Skeletal muscle satellite cell (primary cell): ENCODE measurements at regions not wholly inside any gene's neighbourhood (a gene's known extent, or its start where the extent isn't known, plus 50 kb on each side); places are given as distances from the start of the nearest gene placed in this dataset.
"Not testable (repeated sequence)": the region's sequence is repeated elsewhere in the genome, so short reads cannot be mapped to it uniquely, and the experiment has no call there.

ENCODE experiments used
- H3K27me3 ChIP-seq: 2 replicates; pipeline ENCODE4 v1.7.0; 2013; ENCODE audit warnings: low read length; ENCODE audit not compliant: control insufficient read depth, insufficient read depth
- H3K36me3 ChIP-seq: 2 replicates; pipeline ENCODE4 v1.7.0; 2013; ENCODE audit warnings: mild to moderate bottlenecking, control low read depth, low read length; ENCODE audit not compliant: insufficient read depth
- H3K4me1 ChIP-seq: 2 replicates; pipeline ENCODE4 v1.7.0; 2013; ENCODE audit warnings: low read length; ENCODE audit not compliant: control insufficient read depth, insufficient read depth
- H3K4me2 ChIP-seq: 2 replicates; pipeline ENCODE4 v1.7.0; 2013; ENCODE audit warnings: mild to moderate bottlenecking, low read length
- H3K4me3 ChIP-seq: 2 replicates; pipeline ENCODE4 v1.7.0; 2013; ENCODE audit warnings: low read length
- H3K9ac ChIP-seq: 2 replicates; pipeline ENCODE4 v1.7.0; 2013; ENCODE audit warnings: mild to moderate bottlenecking, low read depth, low read length, moderate library complexity
- H3K9me3 ChIP-seq: replicated peaks from 2 replicates; pipeline ENCODE4 v1.7.0; 2013; ENCODE audit warnings: mild to moderate bottlenecking, control low read depth, low read length

DNA sequence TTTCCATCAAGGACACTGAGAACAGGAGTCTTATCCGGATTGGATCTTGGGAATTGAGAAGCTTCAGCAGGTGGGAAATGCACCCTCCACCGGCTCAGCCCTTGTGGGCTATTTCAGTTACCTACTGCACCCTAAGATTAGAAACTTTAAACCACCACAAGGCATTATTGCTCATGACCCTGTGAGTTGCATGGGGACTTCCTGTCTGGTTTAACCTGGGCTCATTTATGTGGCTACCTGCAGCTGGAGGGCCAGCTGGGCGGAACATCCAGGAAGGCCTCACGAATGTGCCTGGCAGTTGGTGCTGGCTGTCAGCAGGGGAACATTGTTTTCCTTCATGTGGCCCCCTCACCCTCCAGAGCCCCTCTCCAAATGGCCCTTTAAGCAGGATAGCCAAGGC, 164.1 kb downstream of the DEFB131A start:
- no peak overlapping the region for H3K9ac ChIP-seq
- H3K36me3 ChIP-seq, result no peaks in the 10 kb centered on the region
- H3K27me3 ChIP-seq, result no peaks in the 10 kb centered on the region
- no peak overlapping the region for H3K4me2 ChIP-seq
- no peaks in the 10 kb centered on the region for H3K9me3 ChIP-seq
- H3K4me3 ChIP-seq, result no peak overlapping the region
- H3K4me1 ChIP-seq, result no peaks in the 10 kb centered on the region

- H3K4me3 ChIP-seq, H3K4me2 ChIP-seq, H3K4me1 ChIP-seq, H3K9me3 ChIP-seq, H3K9ac ChIP-seq, H3K36me3 ChIP-seq, H3K27me3 ChIP-seq: not testable (repeated sequence)
These were observed 166.1 kb downstream of the DEFB131A start for GRCh38 chr4:9610321-9610720.

GRCh38 chr4:9611101-9611500, 166.9 kb downstream of the DEFB131A start:
- H3K9ac ChIP-seq, result no peak overlapping the region
- H3K36me3 ChIP-seq, result no peaks in the 10 kb centered on the region
- no peak overlapping the region for H3K4me3 ChIP-seq
- no peaks in the 10 kb centered on the region for H3K9me3 ChIP-seq
- no peaks in the 10 kb centered on the region for H3K4me1 ChIP-seq
- H3K27me3 ChIP-seq, result no peaks in the 10 kb centered on the region
- H3K4me2 ChIP-seq, result no peak overlapping the region

DNA sequence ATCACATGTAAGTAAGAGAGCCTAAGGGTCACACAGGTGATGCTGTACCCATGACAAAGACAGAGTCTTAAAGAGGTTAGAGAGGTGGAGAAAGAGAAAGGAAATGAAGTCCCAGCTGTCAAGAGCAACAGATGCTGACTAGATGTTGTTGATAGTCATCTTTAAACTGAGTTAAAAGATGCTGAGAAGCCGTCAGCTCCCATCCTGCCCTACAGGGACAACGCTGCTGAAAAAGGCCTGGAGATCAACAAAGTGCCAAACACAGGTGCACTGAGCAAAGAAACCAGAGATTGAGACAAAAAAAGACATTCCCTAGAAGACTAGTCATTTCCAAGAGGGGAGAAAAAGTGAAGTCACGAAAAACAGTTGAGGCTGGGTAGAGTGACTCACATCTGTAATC, 145.0 kb upstream of the DRD5 start:
- H3K9me3 ChIP-seq, H3K4me1 ChIP-seq, H3K4me2 ChIP-seq, H3K4me3 ChIP-seq, H3K27me3 ChIP-seq, H3K9ac ChIP-seq, H3K36me3 ChIP-seq: not testable (repeated sequence)

- H3K27me3 ChIP-seq, H3K9ac ChIP-seq, H3K4me2 ChIP-seq, H3K9me3 ChIP-seq, H3K4me3 ChIP-seq, H3K4me1 ChIP-seq, H3K36me3 ChIP-seq: not testable (repeated sequence)
These were observed 121.8 kb upstream of the DRD5 start for GRCh38 chr4:9659678-9660077.

- H3K9ac ChIP-seq, H3K4me2 ChIP-seq, H3K36me3 ChIP-seq, H3K27me3 ChIP-seq, H3K9me3 ChIP-seq, H3K4me1 ChIP-seq, H3K4me3 ChIP-seq: not testable (repeated sequence)
These were observed 120.5 kb upstream of the DRD5 start for GRCh38 chr4:9660955-9661354.

- not testable (repeated sequence) for H3K36me3 ChIP-seq, H3K4me3 ChIP-seq, H3K4me1 ChIP-seq, H3K9me3 ChIP-seq, H3K9ac ChIP-seq, H3K4me2 ChIP-seq, H3K27me3 ChIP-seq
These were observed 110.7 kb upstream of the DRD5 start for GRCh38 chr4:9670725-9671124.

- H3K4me2 ChIP-seq, H3K27me3 ChIP-seq, H3K9ac ChIP-seq, H3K9me3 ChIP-seq, H3K4me3 ChIP-seq, H3K36me3 ChIP-seq, H3K4me1 ChIP-seq: not testable (repeated sequence)
These were observed 104.1 kb upstream of the DRD5 start for GRCh38 chr4:9677357-9677756.

GRCh38 chr4:9679704-9680478, 101.5 kb upstream of the DRD5 start:
- Histone ChIP-seq H3K9me3 (no peaks in the 10 kb centered on the region), H3K4me1 (no peaks in the 10 kb centered on the region), H3K4me2 (no peak overlapping the region), H3K36me3 (no peaks in the 10 kb centered on the region), H3K27me3 (no peaks in the 10 kb centered on the region), H3K9ac (no peak overlapping the region), H3K4me3 (no peak overlapping the region)

DNA sequence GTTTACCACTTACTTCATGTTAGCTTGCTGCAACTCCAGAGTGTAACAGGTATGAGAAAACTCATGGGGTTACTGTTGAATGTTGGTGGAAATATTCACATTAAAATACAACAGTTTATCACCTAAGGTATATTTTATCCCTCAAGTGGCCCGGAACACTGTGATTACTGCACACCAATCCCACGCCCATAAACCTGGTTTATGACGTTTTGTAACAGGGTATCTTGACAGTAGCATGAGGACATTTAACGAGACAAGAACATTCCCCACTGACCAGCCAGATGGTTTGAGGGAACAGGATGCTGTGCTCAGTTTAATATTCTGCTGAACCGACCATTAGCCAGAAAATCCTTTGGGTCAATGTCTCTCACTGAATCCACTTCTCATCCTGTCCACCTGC, 98.3 kb upstream of the DRD5 start:
- not testable (repeated sequence) for H3K9me3 ChIP-seq, H3K27me3 ChIP-seq

GRCh38 chr4:9685016-9685415, 96.4 kb upstream of the DRD5 start:
- H3K9ac ChIP-seq, H3K27me3 ChIP-seq, H3K4me2 ChIP-seq, H3K36me3 ChIP-seq, H3K4me3 ChIP-seq, H3K9me3 ChIP-seq, H3K4me1 ChIP-seq: not testable (repeated sequence)

More for the DNA sequence above, 98.3 kb upstream of the DRD5 start:
- not testable (repeated sequence) for H3K36me3 ChIP-seq, H3K9ac ChIP-seq, H3K4me2 ChIP-seq, H3K4me1 ChIP-seq, H3K4me3 ChIP-seq

GRCh38 chr4:9685692-9686091, 95.7 kb upstream of the DRD5 start:
- Histone ChIP-seq H3K4me3 (no peak overlapping the region), H3K9me3 (no peaks in the 10 kb centered on the region), H3K36me3 (no peaks in the 10 kb centered on the region), H3K4me2 (no peak overlapping the region), H3K9ac (no peak overlapping the region), H3K27me3 (no peaks in the 10 kb centered on the region), H3K4me1 (no peaks in the 10 kb centered on the region)
